ENCODE measurements at regions not wholly inside any gene's neighbourhood (a gene's known extent, or its start where the extent isn't known, plus 50 kb on each side); places are given as distances from the start of the nearest gene placed in this dataset.

DNA sequence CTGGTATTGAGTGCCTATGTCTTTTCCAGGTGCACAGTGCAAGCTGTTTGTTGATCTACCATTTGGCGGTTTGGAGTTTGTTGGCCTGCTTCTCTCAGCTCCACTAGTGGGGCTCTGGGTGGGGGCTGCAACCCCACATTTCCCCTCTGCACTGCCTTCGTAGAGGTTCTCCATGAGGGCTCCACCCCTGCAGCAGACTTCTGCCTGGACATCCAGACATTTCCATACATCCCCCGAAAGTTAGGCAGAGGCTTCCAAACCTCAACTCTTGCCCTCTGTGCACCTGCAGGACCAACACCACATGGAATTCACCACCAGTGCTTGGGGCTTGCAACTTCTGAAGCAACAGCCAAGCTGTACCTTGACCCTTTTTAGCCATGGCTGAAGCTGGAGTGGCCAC is 1024.1 kb downstream of the TMTC2 start:
- H3K36me3 ChIP-seq (replicated peaks in 1 of 2; ENCODE audit: control extremely low read depth in 1 of 2, control insufficient read depth in 1 of 2, extremely low read depth in 1 of 2, insufficient read depth in 2 of 2, low read length in 1 of 2), result no peaks in the 10 kb centered on the region
- peaks cover 2 to 13% (median 8%) of the 10 kb centered on the region in 3 donors for H3K9me3 ChIP-seq (ENCODE audit: control extremely low read depth in 1 of 3, control insufficient read depth in 2 of 3, insufficient read depth in 1 of 3, low read length in 2 of 3)
- CTCF ChIA-PET, result no interaction called here
- POLR2A ChIA-PET, result no interaction called here
- Mint-ChIP-seq H3K9me3 (ENCODE audit: insufficient read depth) (peaks cover 5% of the 10 kb centered on the region), H3K4me1 (no peaks in the 10 kb centered on the region), H3K4me3 (no peak overlapping the region), H3K27ac (no peak overlapping the region), H3K27me3 (no peaks in the 10 kb centered on the region)
- ATAC-seq (ENCODE audit: low read depth) (no peak), DNase-seq (no peak)
- intact Hi-C loops (cut with micrococcal nuclease), result no loop called here
- H3K4me2 ChIP-seq (replicated peaks; ENCODE audit: low read depth, low read length, poor library complexity, severe bottlenecking), result no peak overlapping the region
- H3K9ac ChIP-seq (ENCODE audit: low read length), result no peak overlapping the region
- H4K20me1 ChIP-seq (ENCODE audit: control insufficient read depth, insufficient read depth, low read length, poor library complexity, severe bottlenecking), result no peaks in the 10 kb centered on the region
- no peaks in the 10 kb centered on the region for H3K79me2 ChIP-seq (ENCODE audit: control insufficient read depth, insufficient read depth, low read length)
- no peak overlapping the region for H3K27ac ChIP-seq (ENCODE audit: low read length in 2 of 2)
- no peak overlapping the region for H2AFZ ChIP-seq (ENCODE audit: insufficient read depth, low read depth, low read length, poor library complexity, severe bottlenecking)
- H3K27me3 ChIP-seq (replicated peaks in 1 of 4; ENCODE audit: control extremely low read depth in 1 of 4, control insufficient read depth in 3 of 4, insufficient read depth in 4 of 4, low read length in 3 of 4), result no peaks in the 10 kb centered on the region
- no peak for TF ChIP-seq EZH2 (IDR thresholded peaks at IDR 0.05; ENCODE audit: borderline replicate concordance, insufficient read depth, low read depth, low read length, poor library complexity, severe bottlenecking)
- TF ChIP-seq, protein P1, sequence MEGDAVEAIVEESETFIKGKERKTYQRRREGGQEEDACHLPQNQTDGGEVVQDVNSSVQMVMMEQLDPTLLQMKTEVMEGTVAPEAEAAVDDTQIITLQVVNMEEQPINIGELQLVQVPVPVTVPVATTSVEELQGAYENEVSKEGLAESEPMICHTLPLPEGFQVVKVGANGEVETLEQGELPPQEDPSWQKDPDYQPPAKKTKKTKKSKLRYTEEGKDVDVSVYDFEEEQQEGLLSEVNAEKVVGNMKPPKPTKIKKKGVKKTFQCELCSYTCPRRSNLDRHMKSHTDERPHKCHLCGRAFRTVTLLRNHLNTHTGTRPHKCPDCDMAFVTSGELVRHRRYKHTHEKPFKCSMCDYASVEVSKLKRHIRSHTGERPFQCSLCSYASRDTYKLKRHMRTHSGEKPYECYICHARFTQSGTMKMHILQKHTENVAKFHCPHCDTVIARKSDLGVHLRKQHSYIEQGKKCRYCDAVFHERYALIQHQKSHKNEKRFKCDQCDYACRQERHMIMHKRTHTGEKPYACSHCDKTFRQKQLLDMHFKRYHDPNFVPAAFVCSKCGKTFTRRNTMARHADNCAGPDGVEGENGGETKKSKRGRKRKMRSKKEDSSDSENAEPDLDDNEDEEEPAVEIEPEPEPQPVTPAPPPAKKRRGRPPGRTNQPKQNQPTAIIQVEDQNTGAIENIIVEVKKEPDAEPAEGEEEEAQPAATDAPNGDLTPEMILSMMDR (IDR thresholded peaks at IDR 0.05), result no peak
- no peak overlapping the region for H3K4me3 ChIP-seq (ENCODE audit: control extremely low read depth in 1 of 5, extremely low read depth in 1 of 5, insufficient read depth in 1 of 5, low read depth in 2 of 5, low read length in 4 of 5)
- no peaks in the 10 kb centered on the region for H3K4me1 ChIP-seq (ENCODE audit: control insufficient read depth in 2 of 2, insufficient read depth in 2 of 2, low read length in 2 of 2)
- WGBS (ENCODE audit: insufficient coverage), result 81% methylated on average over 3 of the region's 3 CpGs

DNA sequence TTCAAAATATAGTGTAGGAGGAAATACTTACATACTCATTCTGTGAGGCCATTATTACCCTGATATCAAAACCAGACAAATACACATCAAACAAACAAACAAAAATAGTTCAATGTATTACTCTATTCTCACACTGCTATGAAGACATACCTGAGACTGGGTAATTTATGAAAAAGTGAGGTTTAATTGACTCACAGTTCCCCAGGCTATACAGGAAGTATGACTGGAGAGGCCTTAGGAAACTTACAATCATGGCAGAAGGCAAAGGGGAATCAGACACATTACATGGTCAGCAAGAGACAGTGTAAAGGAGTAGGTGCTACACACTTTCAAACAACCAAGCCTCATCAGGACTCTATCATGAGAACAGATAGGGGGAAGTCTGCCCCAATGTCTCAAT is 1023.2 kb downstream of the TMTC2 start:
- intact Hi-C loops (cut with micrococcal nuclease), result no loop called here
- DNase-seq (no peak), ATAC-seq (ENCODE audit: low read depth) (no peak)
- Histone ChIP-seq H3K4me1 (ENCODE audit: control insufficient read depth in 2 of 2, insufficient read depth in 2 of 2, low read length in 2 of 2) (no peaks in the 10 kb centered on the region), H2AFZ (ENCODE audit: insufficient read depth, low read depth, low read length, poor library complexity, severe bottlenecking) (no peak overlapping the region), H3K4me2 (replicated peaks; ENCODE audit: low read depth, low read length, poor library complexity, severe bottlenecking) (no peak overlapping the region), H3K36me3 (replicated peaks in 1 of 2; ENCODE audit: control extremely low read depth in 1 of 2, control insufficient read depth in 1 of 2, extremely low read depth in 1 of 2, insufficient read depth in 2 of 2, low read length in 1 of 2) (no peaks in the 10 kb centered on the region), H4K20me1 (ENCODE audit: control insufficient read depth, insufficient read depth, low read length, poor library complexity, severe bottlenecking) (no peaks in the 10 kb centered on the region), H3K9me3 (ENCODE audit: control extremely low read depth in 1 of 3, control insufficient read depth in 2 of 3, insufficient read depth in 1 of 3, low read length in 2 of 3) (peaks cover 2 to 17% (median 8%) of the 10 kb centered on the region in 3 donors), H3K27me3 (replicated peaks in 1 of 4; ENCODE audit: control extremely low read depth in 1 of 4, control insufficient read depth in 3 of 4, insufficient read depth in 4 of 4, low read length in 3 of 4) (no peaks in the 10 kb centered on the region), H3K79me2 (ENCODE audit: control insufficient read depth, insufficient read depth, low read length) (no peaks in the 10 kb centered on the region), H3K27ac (ENCODE audit: low read length in 2 of 2) (no peak overlapping the region), H3K9ac (ENCODE audit: low read length) (no peak overlapping the region), H3K4me3 (ENCODE audit: control extremely low read depth in 1 of 5, extremely low read depth in 1 of 5, insufficient read depth in 1 of 5, low read depth in 2 of 5, low read length in 4 of 5) (no peak overlapping the region)
- Mint-ChIP-seq H3K27me3 (no peaks in the 10 kb centered on the region), H3K9me3 (ENCODE audit: insufficient read depth) (peaks cover 5% of the 10 kb centered on the region), H3K27ac (no peak overlapping the region), H3K4me1 (no peaks in the 10 kb centered on the region), H3K4me3 (no peak overlapping the region)
- TF ChIP-seq, protein P1 (IDR thresholded peaks at IDR 0.05), result no peak
- no peak for TF ChIP-seq EZH2 (IDR thresholded peaks at IDR 0.05; ENCODE audit: borderline replicate concordance, insufficient read depth, low read depth, low read length, poor library complexity, severe bottlenecking)
- ChIA-PET POLR2A (no interaction called here), CTCF (no interaction called here)

Data from B cell (primary cell).